ENCODE measurements at regions not wholly inside any gene's neighbourhood (a gene's known extent, or its start where the extent isn't known, plus 50 kb on each side); places are given as distances from the start of the nearest gene placed in this dataset.

DNA sequence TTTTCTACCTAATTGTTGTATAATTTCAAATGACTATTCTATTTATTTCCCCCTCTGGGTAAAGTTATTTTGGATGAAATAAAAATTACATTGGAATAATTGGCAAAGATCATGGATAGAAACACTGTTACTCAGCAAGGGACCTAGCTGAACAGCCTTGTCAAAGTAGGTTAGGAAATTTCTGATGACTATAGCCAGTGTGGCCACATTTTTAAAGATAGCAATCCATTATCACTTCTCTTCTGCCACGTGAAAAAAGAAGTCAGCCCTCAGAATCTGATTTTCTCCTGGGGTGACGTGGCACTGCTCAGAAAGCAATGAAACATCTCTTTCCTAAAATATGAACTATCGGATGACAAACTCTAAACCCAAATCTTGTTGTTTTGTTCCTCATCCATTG, 784.2 kb upstream of the RIOK2 start:
- TF ChIP-seq POLR2AphosphoS5 (IDR thresholded peaks at IDR 0.05; ENCODE audit: low read depth, low read length) (no peak), POLR2A (IDR thresholded peaks at IDR 0.05; ENCODE audit: low read depth, low read length) (no peak)

Measured in GM12892 (cell line).